GM19023 (cell line): ENCODE measurements at regions not wholly inside any gene's neighbourhood (a gene's known extent, or its start where the extent isn't known, plus 50 kb on each side); places are given as distances from the start of the nearest gene placed in this dataset.

Experiments used
- ATAC-seq: cut with Tn5 transposase; IDR thresholded peaks from one replicate; pipeline ENCODE4 v1.9.1; 2021; ENCODE audit warnings: mild to moderate bottlenecking, moderate library complexity; ENCODE audit not compliant: unreplicated experiment

DNA sequence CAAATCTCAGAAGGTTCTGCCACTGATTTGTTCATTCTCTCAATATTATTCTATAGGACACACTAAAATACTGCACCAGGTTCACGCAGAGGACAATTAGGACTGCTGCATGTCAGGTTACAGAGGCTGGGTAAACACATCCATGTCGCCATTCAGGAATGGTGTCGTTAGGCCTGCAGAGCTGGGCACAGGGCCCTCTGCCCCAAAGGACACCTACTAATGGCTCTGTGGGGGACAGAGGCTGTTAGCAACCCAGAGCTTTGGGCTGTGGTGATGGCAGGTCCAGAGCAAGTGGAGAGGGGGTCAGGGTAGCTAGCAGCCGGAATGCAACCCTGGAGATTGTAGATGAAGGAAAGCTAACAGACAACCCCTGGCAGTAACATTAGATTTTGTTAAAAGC, 115.9 kb downstream of the TTC32 start:
- no peak for ATAC-seq

DNA sequence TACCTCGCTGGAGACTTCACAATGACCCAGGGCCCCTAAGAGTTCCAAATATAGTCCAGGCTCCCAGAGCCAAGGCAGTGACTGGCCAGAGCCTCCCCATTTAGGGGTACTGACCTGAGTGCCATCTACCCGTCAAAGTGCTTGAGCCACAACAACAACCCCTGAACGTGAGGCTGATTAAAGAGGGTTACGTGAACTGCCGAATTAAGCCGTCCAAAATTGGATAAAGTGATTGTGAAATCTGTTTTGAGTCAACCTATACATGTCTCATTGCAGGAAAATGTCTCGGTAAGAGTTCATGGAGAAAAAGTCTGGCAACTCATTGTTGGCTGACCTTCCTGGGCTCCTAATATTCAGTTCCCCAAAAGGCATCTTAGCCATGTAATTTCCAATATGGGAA, 116.3 kb downstream of the TTC32 start:
- no peak for ATAC-seq

DNA sequence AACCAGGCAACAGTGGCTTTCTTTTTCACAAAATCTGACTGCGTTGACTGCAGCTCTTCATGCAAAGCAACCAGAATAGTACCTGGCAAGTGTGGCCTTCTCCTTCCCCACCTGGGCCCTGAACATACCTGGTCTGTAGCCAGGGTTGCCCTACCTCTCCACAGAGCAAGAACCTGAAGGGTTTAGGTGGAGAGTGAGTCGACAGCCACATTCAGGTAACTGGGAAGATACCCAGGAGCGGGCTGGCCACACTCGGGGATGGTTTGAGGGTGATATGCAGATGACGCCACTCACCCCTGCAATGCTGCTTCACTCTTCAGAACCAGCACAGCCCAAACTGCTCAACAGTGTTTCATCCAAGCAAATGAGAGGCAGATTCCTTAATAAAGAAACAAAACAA, 117.3 kb downstream of the TTC32 start:
- no peak for ATAC-seq

DNA sequence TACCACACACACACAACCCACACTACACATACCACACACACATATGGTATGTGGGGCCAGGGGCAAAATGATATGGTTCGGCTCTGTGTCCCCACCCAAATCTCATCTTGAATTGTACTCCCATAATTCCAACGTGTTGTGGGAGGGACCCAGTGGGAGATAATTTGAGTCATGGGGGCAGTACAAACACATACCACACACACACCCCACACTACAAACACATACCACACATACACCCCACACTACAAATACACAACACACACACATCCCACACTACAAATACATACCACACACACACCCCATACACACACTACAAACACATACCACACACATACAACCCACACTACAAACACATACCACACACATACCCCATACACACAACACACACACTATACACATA, 117.8 kb downstream of the TTC32 start:
- ATAC-seq: no peak

DNA sequence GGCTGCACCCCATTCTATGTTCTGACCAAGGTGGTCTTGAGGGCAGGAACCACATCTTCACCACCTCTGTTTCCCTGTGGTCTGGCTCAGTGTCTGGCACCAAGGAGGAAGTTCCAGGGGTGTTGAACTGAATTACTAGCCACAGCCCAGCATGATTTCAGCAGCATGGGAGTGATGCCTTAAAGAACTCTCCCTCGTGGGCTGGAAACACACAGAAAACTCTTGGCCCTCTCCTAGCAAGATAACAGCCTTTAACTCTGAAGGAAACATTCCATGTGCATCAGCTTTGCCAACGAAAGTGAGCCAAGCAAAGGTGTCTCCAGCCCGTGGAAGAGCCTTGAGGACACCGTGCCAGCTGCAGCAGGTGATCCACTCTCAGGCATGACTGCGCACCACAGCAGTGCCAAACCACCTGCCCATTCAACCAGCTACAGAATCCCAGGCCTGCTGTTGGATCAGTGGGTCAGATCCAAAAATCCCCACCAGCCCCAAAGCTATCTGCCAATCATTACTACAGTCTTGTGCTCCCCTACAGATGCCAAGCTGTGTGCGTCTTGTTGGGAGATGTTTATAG, 124.8 kb downstream of the TTC32 start:
- ATAC-seq: no peak

DNA sequence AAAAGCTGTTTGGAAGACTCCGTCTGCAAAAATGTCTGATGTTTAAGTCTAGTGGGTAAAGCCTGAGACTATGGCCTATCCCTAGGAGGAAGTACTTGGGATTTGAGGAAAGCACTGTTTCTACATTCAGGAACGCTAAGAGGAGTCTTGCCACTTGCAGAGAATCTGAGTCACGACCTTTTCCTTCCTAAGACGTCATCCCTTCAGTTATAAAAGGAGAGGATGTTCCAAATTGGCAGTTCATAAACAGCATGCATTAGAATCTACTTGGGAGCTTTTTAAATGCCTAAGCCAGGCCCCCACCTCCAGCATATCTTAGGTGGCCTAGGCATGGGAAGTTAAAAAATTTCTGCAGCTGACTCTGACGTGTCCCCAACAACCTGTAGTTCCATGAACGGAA, 125.9 kb downstream of the TTC32 start:
- ATAC-seq: no peak

DNA sequence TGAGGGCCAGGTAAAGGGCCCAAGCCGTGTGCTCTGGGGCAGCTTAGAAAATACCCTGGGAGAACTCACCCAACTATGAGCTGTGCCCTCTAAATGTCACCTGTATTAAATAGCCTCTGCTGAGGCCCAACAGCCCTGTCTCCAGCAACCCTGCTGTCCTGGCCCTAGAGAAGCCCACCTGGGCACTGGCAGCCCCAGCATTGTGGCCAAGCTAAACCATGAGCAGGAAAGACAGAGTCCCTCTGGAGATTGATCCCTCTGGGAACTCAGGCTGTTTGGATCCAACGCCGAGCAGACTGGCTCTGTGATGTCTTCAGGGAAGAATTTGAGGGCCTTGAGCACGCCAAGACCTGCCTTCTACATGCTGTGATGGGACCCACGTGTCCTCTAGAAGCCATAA, 126.5 kb downstream of the TTC32 start:
- no peak for ATAC-seq

DNA sequence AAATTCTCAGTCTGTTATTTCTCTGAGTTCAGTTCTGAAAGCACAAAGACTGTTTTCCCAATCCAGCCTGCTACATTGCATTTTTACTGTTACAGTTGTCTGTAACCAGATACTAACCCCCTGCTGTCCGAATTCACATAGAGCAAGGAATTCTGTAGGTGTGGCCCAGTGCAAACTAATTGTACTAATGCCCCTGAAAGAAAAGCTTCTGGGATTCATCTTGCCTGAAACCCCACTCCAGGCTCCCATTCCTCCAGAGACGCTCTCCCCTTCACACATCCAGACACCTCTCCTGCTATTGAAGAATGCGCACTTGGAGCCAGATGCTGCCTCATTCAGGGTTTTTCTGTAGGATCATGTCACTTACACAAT, 127.0 kb downstream of the TTC32 start:
- ATAC-seq: no peak

DNA sequence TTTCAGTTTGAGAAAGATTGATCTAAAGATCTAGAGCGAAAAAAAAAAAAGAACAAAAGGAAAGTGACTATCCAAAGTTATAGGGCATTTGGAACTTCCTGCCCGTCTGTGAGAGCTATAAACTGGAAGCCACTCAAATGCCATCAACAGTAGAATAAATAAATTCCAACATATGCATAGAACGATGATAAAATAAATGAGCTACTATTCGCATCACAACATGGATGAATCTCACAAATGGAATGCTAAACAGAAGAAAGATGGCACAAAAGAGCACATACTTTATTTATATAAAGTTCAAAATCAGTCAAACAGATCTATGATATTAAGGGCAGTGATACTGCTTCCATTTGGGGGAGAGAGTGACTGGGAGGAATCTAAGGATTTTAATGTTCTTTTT, 128.8 kb downstream of the TTC32 start:
- no peak for ATAC-seq

DNA sequence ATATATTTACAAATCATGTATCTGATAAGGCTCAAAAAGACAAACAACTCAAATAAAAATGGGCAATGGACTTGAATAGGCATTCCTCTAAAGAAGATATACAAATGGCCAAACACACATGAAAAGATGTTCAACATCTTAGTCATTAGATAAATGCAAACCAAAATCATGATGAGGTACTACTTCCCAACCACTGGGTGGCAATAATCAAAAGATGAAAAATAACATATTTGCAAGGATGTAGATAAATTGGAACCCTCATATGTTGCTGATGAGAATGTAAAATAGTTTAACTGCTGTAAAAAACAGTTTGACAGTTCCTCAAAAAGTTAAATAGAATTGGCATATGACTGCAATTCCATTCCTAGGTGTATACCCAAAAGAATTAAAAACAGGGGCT, 132.3 kb downstream of the TTC32 start:
- ATAC-seq: no peak

DNA sequence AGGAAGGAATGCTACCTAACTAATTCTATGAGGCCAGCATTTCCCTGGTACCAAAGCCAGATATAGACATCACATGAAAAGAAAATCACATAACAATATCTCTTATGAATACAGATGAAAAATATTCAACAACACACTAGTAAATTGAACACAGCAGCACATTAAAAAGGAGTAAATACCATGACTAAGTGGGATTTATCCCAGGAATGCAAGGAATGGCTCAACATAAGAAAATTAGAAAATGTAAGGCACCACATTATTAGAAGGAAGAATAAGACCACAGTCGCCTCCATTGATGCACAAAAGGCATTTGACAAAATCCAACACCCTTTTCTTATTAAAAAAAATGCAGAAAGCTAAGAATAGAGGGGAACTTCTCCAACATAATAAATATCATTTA, 133.9 kb downstream of the TTC32 start:
- no peak for ATAC-seq

DNA sequence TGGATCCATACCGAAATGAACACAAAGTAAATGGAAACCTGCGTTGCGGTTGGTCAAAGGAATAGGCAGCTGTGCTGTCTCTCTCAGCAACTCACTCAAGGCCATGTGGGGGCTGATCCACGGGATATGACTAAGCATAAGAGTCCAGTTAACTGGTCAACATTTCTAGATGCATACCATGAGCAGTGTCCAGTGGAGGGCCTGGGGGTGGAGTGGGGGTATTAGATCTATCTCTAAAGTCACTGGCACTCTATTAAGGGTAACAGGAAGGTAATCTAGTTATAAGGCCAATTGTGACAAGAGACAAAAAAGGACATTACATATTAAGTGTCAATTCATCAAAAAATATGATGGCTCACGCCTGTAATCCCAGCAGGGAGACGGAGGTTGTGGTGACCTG, 136.8 kb downstream of the TTC32 start:
- no peak for ATAC-seq

DNA sequence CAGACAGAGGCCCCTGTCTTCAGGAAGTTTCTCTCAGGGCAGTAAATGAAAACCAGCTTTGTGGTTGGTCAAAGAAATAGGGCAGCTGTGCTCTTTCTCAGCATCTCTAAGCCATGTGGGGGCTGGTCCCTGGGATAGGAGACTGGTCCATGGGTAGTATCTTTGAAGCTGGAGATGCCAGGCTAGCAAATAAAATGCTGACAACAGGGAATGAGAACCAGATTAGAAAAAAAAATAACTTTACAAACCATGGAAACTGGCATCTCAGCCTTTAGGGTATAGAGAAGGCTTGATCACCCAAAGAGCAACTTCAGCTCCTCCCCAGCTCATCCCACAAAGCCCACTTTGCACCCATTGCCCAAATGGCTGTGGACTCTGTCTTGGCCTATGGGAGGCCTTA, 138.1 kb downstream of the TTC32 start:
- ATAC-seq: no peak

DNA sequence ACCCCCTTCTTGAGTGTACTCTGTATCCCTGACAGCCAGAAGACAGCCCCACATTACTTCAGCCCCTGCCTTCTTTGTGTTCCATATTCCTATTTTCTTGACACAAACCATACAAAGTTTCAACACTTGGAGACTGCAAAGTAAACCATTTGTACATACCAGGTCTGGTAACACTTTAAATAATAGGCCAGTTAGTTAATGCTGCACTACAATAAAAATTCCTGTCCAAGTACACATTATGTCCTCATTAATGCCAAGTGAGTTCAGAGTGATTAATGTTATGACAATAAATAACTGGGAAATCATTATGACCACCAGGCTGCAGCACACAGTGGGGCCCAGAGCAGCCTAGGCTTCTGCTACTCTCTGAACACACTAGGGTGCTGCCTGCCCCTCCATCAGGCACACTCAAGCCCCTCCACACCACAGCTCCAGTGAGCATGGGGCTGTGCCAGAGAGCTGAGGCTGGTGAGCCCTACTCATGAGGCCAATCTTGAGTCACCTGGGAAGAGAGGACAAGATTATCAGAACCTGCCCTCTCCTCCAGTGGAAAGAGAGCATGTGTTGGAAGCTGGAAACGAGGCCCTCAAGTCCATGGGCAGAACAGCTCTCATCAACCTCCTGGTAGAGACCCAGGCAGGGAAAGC, 138.7 kb downstream of the TTC32 start:
- ATAC-seq: no peak

DNA sequence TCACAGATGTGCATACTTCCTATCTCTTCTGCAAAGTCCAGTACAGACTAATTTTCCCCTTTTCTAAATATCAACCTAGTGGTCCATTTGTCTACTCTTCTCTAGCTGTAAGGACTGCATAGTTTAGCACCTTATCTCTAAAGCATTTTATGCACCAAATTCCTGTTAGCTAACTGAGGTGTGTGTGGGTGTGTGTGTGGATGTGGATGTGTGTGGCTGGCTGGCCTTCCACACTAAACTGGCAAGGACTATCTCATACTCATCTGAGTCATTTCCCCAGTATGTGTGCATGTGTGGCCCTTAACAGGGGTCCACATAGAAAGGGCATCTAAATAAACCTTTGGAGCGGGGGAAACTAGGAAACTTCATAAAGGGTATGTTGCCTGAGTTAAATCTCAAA, 139.6 kb downstream of the TTC32 start:
- no peak for ATAC-seq

DNA sequence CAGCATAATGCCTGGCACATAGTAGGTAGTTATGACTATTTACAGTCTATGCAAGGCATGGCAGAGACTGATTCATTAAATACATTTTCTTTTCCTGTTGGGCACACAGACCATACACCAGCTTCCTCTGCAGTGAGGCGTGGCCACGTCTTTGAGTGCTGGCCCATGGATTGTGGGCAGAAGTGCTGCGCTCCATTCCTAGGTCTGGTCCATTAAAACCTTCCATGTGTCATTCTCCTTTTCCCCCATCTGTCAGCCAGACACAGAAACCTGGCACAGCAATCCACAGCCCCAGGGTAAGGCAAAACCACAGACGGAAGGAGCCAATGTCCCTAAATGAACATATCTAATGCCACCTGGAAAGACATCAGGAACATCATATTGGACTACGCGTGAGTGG, 141.9 kb downstream of the TTC32 start:
- ATAC-seq: no peak

DNA sequence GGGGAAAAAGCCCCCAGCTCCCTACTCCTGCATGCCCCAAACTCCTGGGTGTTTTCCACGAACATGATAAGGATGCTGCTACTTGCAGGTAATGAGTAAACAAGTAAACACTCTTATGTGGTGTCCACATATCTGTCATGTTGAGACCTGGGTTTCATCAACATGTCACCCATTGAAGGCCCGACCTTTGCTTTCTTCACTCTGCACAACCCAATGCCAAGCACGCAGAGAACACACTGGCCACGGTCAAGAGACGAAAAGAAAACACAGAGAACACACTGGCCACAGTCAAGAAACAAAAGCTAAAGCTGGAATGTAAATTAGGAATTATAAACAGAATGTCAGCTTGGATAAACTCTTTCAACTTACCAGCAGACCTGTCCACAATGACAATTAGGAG, 143.1 kb downstream of the TTC32 start:
- ATAC-seq: no peak

DNA sequence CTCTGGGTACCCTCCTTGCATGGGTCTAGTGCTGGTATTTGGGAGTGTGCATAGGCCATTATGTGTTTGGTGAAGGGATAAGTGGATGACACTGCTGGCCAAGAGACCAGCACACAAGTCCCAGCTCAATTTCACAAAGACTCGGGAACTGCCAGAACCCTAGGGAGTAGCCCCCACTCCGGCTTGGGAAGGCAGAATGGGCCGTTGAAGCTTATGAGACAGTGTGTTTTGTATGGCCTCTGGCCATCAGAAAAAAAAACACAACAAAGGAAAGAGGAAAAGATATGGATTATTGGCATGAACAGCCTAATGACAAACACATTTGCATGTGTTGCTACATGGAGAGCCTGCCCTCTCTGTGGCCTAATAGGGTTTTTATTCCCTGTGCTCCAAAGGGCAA, 144.2 kb downstream of the TTC32 start:
- ATAC-seq: no peak

DNA sequence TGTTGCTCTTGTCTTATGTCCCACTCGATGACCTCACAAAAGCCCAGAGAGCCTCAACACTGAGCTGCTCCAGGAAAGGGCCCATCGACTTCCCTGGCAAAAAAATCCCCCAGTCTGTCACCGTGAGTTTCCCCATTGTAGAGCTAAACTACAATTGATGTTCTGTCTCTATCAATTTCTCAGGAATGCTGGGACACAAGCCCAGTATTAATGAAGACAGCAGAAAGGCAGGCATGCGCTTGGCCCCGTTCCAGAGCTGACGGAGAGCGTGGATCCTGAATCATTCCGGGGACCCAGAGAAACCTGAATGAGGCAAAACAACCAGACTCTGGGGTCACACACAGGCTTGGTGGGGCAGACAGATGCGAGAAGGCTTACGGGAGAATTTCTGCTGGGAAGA, 146.9 kb downstream of the TTC32 start:
- no peak for ATAC-seq

DNA sequence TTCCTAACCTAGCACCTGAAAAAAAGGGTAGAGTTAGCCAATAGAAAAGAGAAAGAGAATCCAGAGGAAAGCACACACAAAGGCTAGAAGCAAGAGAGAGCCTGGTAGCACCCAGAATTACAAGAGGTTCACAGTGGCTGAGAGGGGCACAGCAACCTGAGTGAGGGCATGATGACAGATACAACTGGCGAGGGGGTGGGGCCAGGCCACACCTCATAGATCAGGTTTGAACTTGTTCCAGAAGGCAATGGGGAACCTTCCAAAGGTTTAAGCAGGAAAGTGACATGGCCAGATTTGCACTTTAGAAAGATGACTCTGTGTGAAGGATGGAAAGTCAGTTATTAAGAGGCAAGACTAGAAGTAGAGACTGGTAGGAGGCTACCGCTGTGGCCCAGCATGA, 148.0 kb downstream of the TTC32 start:
- ATAC-seq: no peak

DNA sequence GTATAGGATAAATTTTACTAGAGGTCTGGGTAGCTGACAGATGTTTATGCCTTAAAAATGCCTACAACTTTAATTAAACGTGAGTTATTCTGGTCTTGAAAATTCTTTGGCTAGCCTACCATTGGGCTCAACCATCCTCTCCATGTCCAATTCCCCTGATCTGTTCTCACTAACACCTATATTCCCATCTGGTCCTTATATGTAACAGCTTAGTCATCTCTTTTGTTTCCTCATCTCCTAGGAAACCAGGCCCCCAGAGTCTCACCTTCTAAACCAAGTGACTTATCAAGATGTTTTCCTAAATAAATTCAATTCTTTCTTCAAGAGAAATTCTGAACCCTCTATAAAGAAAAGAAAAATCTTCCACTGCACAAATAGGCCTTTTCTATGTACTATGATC, 148.5 kb downstream of the TTC32 start:
- no peak for ATAC-seq

DNA sequence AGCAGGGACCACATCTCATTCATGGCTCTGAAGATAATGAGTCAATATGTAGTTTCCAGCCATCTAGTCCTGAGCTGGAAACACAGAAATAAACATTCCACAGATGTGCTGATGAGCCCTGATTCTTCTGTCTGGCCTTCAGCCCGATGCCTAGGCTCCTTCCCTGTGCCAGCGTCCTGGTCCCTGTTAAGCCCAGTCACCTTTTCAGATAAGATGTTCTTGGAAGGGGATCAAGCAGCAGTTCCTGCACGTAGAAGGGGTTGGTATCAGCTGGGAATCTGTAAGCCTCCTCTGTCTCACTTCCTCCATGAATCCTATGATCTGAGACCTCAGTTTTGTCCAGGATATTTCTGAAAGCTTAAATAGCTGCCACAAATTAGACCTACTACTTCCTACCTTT, 149.3 kb downstream of the TTC32 start:
- ATAC-seq: no peak

DNA sequence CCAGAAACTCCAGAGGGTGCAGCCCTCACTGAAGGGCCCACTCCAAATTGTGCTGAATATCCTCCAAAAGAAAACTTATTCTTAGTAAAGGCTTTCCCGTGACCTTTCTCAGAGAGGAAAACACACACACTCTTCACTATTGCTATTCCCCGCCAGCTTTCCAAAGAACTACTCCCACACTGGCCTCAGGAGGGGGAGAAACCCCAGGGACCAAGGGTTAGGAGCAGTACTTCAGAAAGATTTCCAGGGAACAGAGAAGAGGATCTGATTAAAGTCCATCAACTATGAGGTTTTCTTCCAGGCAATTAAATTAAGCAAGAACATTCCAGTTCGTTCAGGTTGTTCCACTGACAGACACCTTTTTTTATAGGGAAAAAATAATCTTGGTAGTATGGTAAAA, 150.2 kb downstream of the TTC32 start:
- ATAC-seq: no peak
